GM12878 (cell line): ENCODE measurements at regions not wholly inside any gene's neighbourhood (a gene's known extent, or its start where the extent isn't known, plus 50 kb on each side); places are given as distances from the start of the nearest gene placed in this dataset.

Source experiments
- CREB1 ChIP-seq: IDR thresholded peaks from 2 replicates; pipeline ENCODE4 v1.6.1; 2012; ENCODE audit warnings: low read depth, mild to moderate bottlenecking, inconsistent platforms
- EGR1 ChIP-seq, 2 experiments: IDR thresholded peaks; 1 replicate in 1 of 2; 2 replicates in 1 of 2; pipeline ENCODE4 v1.6.1; 2011 to 2012; ENCODE audit warnings: low read depth in 2 of 2, low read length in 2 of 2, borderline replicate concordance in 1 of 2, mild to moderate bottlenecking in 1 of 2, moderate library complexity in 1 of 2
- HCFC1 ChIP-seq: fragments of 150-350 bp; IDR thresholded peaks from 2 replicates; pipeline ENCODE4 v1.6.1; 2014; ENCODE audit warnings: low read length
- SMAD5 ChIP-seq: IDR thresholded peaks from 2 replicates; pipeline ENCODE4 v1.6.1; 2016; ENCODE audit warnings: antibody characterized with exemption, low read depth
- WRNIP1 ChIP-seq: IDR thresholded peaks from 2 replicates; pipeline ENCODE4 v1.6.1; 2011; ENCODE audit warnings: low read depth, low read length, improper control_type of control experiment, borderline replicate concordance
- TF ChIP-seq, protein P1 (sequence below): fragments of 450-650 bp; IDR thresholded peaks from 2 replicates; pipeline ENCODE4 v1.6.1; 2018; ENCODE audit warnings: borderline replicate concordance, mild to moderate bottlenecking; ENCODE audit not compliant: partially characterized antibody
- TF ChIP-seq, protein P2 (sequence below): fragments of 450-650 bp; IDR thresholded peaks from 2 replicates; pipeline ENCODE4 v1.6.1; 2014; ENCODE audit warnings: mild to moderate bottlenecking
- TF ChIP-seq, protein P3 (sequence below): fragments of 450-650 bp; formaldehyde crosslinking; IDR thresholded peaks from 2 replicates; pipeline ENCODE4 v1.5.0; 2022; ENCODE audit warnings: mild to moderate bottlenecking, missing genetic modification characterization

DNA sequence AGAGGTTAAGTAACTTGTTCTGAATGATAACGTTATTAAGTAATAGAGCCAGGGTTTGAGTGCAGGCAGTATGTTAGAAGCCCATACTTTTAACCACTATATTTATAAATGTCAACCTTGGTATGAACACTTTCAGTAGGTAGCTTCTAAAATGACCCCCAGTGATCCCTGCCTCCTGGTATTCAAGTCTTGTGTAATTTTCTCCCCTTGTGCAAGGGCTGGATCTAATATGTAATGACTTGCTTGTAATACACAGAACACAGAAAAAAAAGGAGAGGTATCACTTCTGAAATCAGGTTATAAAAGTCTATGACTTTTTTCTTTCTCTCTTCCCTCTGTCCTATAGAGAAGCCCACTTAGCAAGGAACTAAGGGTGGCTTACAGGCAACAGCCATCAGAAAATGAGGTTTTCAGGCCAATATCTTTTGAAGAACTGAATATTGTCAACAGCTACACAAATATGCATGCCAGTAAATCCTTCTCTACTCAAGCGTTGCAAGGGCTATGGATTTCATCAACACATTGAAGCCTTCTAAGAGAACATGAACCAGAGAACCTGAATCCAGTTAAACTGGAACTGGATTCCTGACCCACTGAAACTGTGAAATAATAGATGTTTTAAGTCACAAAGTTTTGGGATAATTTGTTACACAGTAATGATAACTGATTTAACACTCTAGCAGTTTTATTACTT is 712.3 kb downstream of the METTL15 start (continued):
- TF ChIP-seq, protein P1, sequence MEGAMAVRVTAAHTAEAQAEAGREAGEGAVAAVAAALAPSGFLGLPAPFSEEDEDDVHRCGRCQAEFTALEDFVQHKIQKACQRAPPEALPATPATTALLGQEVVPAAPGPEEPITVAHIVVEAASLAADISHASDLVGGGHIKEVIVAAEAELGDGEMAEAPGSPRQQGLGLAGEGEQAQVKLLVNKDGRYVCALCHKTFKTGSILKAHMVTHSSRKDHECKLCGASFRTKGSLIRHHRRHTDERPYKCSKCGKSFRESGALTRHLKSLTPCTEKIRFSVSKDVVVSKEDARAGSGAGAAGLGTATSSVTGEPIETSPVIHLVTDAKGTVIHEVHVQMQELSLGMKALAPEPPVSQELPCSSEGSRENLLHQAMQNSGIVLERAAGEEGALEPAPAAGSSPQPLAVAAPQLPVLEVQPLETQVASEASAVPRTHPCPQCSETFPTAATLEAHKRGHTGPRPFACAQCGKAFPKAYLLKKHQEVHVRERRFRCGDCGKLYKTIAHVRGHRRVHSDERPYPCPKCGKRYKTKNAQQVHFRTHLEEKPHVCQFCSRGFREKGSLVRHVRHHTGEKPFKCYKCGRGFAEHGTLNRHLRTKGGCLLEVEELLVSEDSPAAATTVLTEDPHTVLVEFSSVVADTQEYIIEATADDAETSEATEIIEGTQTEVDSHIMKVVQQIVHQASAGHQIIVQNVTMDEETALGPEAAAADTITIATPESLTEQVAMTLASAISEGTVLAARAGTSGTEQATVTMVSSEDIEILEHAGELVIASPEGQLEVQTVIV: no peak
- no peak for TF ChIP-seq WRNIP1
- TF ChIP-seq SMAD5: no peak
- no peak for TF ChIP-seq EGR1 (IDR thresholded peaks at IDR 0.05; ENCODE audit: borderline replicate concordance in 1 of 2, low read depth in 2 of 2, low read length in 2 of 2)
- TF ChIP-seq, protein P2, sequence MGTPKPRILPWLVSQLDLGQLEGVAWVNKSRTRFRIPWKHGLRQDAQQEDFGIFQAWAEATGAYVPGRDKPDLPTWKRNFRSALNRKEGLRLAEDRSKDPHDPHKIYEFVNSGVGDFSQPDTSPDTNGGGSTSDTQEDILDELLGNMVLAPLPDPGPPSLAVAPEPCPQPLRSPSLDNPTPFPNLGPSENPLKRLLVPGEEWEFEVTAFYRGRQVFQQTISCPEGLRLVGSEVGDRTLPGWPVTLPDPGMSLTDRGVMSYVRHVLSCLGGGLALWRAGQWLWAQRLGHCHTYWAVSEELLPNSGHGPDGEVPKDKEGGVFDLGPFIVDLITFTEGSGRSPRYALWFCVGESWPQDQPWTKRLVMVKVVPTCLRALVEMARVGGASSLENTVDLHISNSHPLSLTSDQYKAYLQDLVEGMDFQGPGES: no peak
- no peak for TF ChIP-seq HCFC1
- TF ChIP-seq, protein P3, sequence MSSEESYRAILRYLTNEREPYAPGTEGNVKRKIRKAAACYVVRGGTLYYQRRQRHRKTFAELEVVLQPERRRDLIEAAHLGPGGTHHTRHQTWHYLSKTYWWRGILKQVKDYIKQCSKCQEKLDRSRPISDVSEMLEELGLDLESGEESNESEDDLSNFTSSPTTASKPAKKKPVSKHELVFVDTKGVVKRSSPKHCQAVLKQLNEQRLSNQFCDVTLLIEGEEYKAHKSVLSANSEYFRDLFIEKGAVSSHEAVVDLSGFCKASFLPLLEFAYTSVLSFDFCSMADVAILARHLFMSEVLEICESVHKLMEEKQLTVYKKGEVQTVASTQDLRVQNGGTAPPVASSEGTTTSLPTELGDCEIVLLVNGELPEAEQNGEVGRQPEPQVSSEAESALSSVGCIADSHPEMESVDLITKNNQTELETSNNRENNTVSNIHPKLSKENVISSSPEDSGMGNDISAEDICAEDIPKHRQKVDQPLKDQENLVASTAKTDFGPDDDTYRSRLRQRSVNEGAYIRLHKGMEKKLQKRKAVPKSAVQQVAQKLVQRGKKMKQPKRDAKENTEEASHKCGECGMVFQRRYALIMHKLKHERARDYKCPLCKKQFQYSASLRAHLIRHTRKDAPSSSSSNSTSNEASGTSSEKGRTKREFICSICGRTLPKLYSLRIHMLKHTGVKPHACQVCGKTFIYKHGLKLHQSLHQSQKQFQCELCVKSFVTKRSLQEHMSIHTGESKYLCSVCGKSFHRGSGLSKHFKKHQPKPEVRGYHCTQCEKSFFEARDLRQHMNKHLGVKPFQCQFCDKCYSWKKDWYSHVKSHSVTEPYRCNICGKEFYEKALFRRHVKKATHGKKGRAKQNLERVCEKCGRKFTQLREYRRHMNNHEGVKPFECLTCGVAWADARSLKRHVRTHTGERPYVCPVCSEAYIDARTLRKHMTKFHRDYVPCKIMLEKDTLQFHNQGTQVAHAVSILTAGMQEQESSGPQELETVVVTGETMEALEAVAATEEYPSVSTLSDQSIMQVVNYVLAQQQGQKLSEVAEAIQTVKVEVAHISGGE (CRISPR knock-in tag): no peak
- no peak for TF ChIP-seq CREB1
